Activated CD4-positive, alpha-beta T cell treated with anti-CD3 and anti-CD28 coated beads, Interleukin-2, amount 10 ng/mL, durations not matched to agents 24 days and 14 days (primary cell): ENCODE measurements at regions not wholly inside any gene's neighbourhood (a gene's known extent, or its start where the extent isn't known, plus 50 kb on each side); places are given as distances from the start of the nearest gene placed in this dataset.
"Not testable (repeated sequence)": the region's sequence is repeated elsewhere in the genome, so short reads cannot be mapped to it uniquely, and the experiment has no call there.

Experiments used
- DNase-seq: peaks from one replicate; pipeline ENCODE4 v3.0.0; 2022
- H3K27ac Mint-ChIP-seq: one replicate; pipeline ENCODE4 v1.8.0; 2022; ENCODE audit warnings: mild to moderate bottlenecking, mixed read lengths
- H3K27me3 Mint-ChIP-seq: one replicate; pipeline ENCODE4 v1.8.0; 2022; ENCODE audit warnings: mixed read lengths
- H3K36me3 Mint-ChIP-seq: one replicate; pipeline ENCODE4 v1.8.0; 2022; ENCODE audit warnings: low read depth, mild to moderate bottlenecking, mixed read lengths
- H3K4me1 Mint-ChIP-seq: one replicate; pipeline ENCODE4 v1.8.0; 2021; ENCODE audit warnings: mixed read lengths
- H3K4me3 Mint-ChIP-seq: one replicate; pipeline ENCODE4 v1.8.0; 2022; ENCODE audit warnings: mild to moderate bottlenecking, moderate library complexity, mixed read lengths
- H3K9me3 Mint-ChIP-seq: one replicate; pipeline ENCODE4 v1.8.0; 2021; ENCODE audit warnings: mixed read lengths
- intact Hi-C: fragments of 100-400 bp; cut with micrococcal nuclease; formaldehyde crosslinking; loops from one replicate; pipeline ENCODE4 v1.15.1; 2023

- no peaks in the 10 kb centered on the region for H3K27me3 Mint-ChIP-seq
- no peak for DNase-seq
- no peak overlapping the region for H3K4me3 Mint-ChIP-seq
- intact Hi-C loops: no loop called here
- no peaks in the 10 kb centered on the region for H3K9me3 Mint-ChIP-seq
- H3K36me3 Mint-ChIP-seq: no peaks in the 10 kb centered on the region
- peaks cover 9% of the 10 kb centered on the region for H3K4me1 Mint-ChIP-seq
- H3K27ac Mint-ChIP-seq: no peak overlapping the region
Observed at GRCh38 chr2:8346706-8347430, 335.0 kb upstream of the ID2 start.

- H3K9me3 Mint-ChIP-seq, DNase-seq, H3K27ac Mint-ChIP-seq, H3K4me3 Mint-ChIP-seq, H3K27me3 Mint-ChIP-seq, H3K36me3 Mint-ChIP-seq, intact Hi-C loops: not testable (repeated sequence)
- peaks cover 11% of the 10 kb centered on the region for H3K4me1 Mint-ChIP-seq
Observed at GRCh38 chr2:8348911-8349310, 332.9 kb upstream of the ID2 start.

- DNase-seq: no peak
- intact Hi-C loops: no loop called here
- peaks cover 9% of the 10 kb centered on the region for H3K27me3 Mint-ChIP-seq
- H3K36me3 Mint-ChIP-seq: no peaks in the 10 kb centered on the region
- no peak overlapping the region for H3K4me3 Mint-ChIP-seq
- H3K9me3 Mint-ChIP-seq: peaks cover 11% of the 10 kb centered on the region
- H3K27ac Mint-ChIP-seq: no peak overlapping the region
- H3K4me1 Mint-ChIP-seq: peaks cover 6% of the 10 kb centered on the region
Observed at GRCh38 chr2:8352296-8352695, 329.6 kb upstream of the ID2 start.

GRCh38 chr2:8352989-8353388, 328.9 kb upstream of the ID2 start:
- intact Hi-C loops: no loop called here
- Mint-ChIP-seq H3K27ac (no peak overlapping the region), H3K36me3 (no peaks in the 10 kb centered on the region), H3K27me3 (peaks cover 9% of the 10 kb centered on the region), H3K4me3 (no peak overlapping the region), H3K9me3 (peaks cover 11% of the 10 kb centered on the region), H3K4me1 (peaks cover 6% of the 10 kb centered on the region)
- DNase-seq: no peak

GRCh38 chr2:8355102-8355859, 326.6 kb upstream of the ID2 start:
- Mint-ChIP-seq H3K4me3 (no peak overlapping the region), H3K27ac (no peak overlapping the region), H3K27me3 (peaks cover 9% of the 10 kb centered on the region), H3K36me3 (no peaks in the 10 kb centered on the region), H3K9me3 (peaks cover 11% of the 10 kb centered on the region), H3K4me1 (peaks cover 4% of the 10 kb centered on the region)
- intact Hi-C loops: no loop called here
- DNase-seq: no peak

- intact Hi-C loops: no loop called here
- H3K4me1 Mint-ChIP-seq: peaks cover 3% of the 10 kb centered on the region
- H3K9me3 Mint-ChIP-seq: peaks cover 7% of the 10 kb centered on the region
- no peaks in the 10 kb centered on the region for H3K36me3 Mint-ChIP-seq
- no peak for DNase-seq
- no peak overlapping the region for H3K27ac Mint-ChIP-seq
- no peak overlapping the region for H3K4me3 Mint-ChIP-seq
- peaks cover 8% of the 10 kb centered on the region for H3K27me3 Mint-ChIP-seq
Observed at GRCh38 chr2:8357738-8358518, 323.9 kb upstream of the ID2 start.

- intact Hi-C loops: no loop called here
- Mint-ChIP-seq H3K4me3 (no peak overlapping the region), H3K4me1 (peaks cover 8% of the 10 kb centered on the region), H3K36me3 (no peaks in the 10 kb centered on the region), H3K27ac (no peak overlapping the region), H3K9me3 (no peaks in the 10 kb centered on the region), H3K27me3 (peaks cover 3% of the 10 kb centered on the region)
- DNase-seq: no peak
Observed at GRCh38 chr2:8361930-8362329, 319.9 kb upstream of the ID2 start.

GRCh38 chr2:8363161-8363560, 318.7 kb upstream of the ID2 start:
- intact Hi-C loops: no loop called here

GRCh38 chr2:8364668-8365067, 317.2 kb upstream of the ID2 start:
- Mint-ChIP-seq H3K36me3 (no peaks in the 10 kb centered on the region), H3K4me1 (peaks cover 8% of the 10 kb centered on the region), H3K4me3 (no peak overlapping the region), H3K9me3 (no peaks in the 10 kb centered on the region), H3K27me3 (peaks cover 3% of the 10 kb centered on the region), H3K27ac (no peak overlapping the region)
- no peak for DNase-seq
- intact Hi-C loops: no loop called here

More at GRCh38 chr2:8363161-8363560, 318.7 kb upstream of the ID2 start:
- no peak overlapping the region for H3K27ac Mint-ChIP-seq
- H3K27me3 Mint-ChIP-seq: peaks cover 3% of the 10 kb centered on the region
- no peak for DNase-seq
- H3K36me3 Mint-ChIP-seq: no peaks in the 10 kb centered on the region
- no peaks in the 10 kb centered on the region for H3K9me3 Mint-ChIP-seq
- peaks cover 8% of the 10 kb centered on the region for H3K4me1 Mint-ChIP-seq
- no peak overlapping the region for H3K4me3 Mint-ChIP-seq

- Mint-ChIP-seq H3K36me3 (no peaks in the 10 kb centered on the region), H3K9me3 (no peaks in the 10 kb centered on the region), H3K4me1 (peaks cover 8% of the 10 kb centered on the region), H3K27me3 (peaks cover 5% of the 10 kb centered on the region), H3K27ac (no peak overlapping the region), H3K4me3 (no peak overlapping the region)
- intact Hi-C loops: no loop called here
- DNase-seq: no peak
Observed at GRCh38 chr2:8365331-8365910, 316.4 kb upstream of the ID2 start.

- no peaks in the 10 kb centered on the region for H3K36me3 Mint-ChIP-seq
- intact Hi-C loops: no loop called here
- peaks cover 5% of the 10 kb centered on the region for H3K4me1 Mint-ChIP-seq
- H3K27me3 Mint-ChIP-seq: peaks cover 7% of the 10 kb centered on the region
- no peak overlapping the region for H3K27ac Mint-ChIP-seq
- H3K4me3 Mint-ChIP-seq: no peak overlapping the region
- DNase-seq: no peak
- no peaks in the 10 kb centered on the region for H3K9me3 Mint-ChIP-seq
Observed at GRCh38 chr2:8367833-8368232, 314.0 kb upstream of the ID2 start.

- peaks cover 12% of the 10 kb centered on the region for H3K27me3 Mint-ChIP-seq
- peaks cover 3% of the 10 kb centered on the region for H3K36me3 Mint-ChIP-seq
- peaks cover under 1% of the 10 kb centered on the region for H3K4me1 Mint-ChIP-seq
- no peak overlapping the region for H3K27ac Mint-ChIP-seq
- peaks cover 4% of the 10 kb centered on the region for H3K9me3 Mint-ChIP-seq
- intact Hi-C loops: no loop called here
- no peak overlapping the region for H3K4me3 Mint-ChIP-seq
- DNase-seq: no peak
Observed at GRCh38 chr2:8368463-8368862, 313.4 kb upstream of the ID2 start.

- Mint-ChIP-seq H3K4me1 (no peaks in the 10 kb centered on the region), H3K9me3 (peaks cover 5% of the 10 kb centered on the region), H3K4me3 (no peak overlapping the region), H3K36me3 (peaks cover 3% of the 10 kb centered on the region), H3K27me3 (peaks cover 12% of the 10 kb centered on the region), H3K27ac (no peak overlapping the region)
- DNase-seq: no peak
- intact Hi-C loops: no loop called here
Observed at GRCh38 chr2:8369522-8369921, 312.3 kb upstream of the ID2 start.
